ENCODE measurements at regions not wholly inside any gene's neighbourhood (a gene's known extent, or its start where the extent isn't known, plus 50 kb on each side); places are given as distances from the start of the nearest gene placed in this dataset.

GRCh38 chr7:26510231-26510957 is 218.7 kb downstream of the SNX10 start:
- no peak for TF ChIP-seq EZH2phosphoT487 (IDR thresholded peaks at IDR 0.05)
- no peak for TF ChIP-seq EZH2 (IDR thresholded peaks at IDR 0.05)
- no peak for TF ChIP-seq CTCF (IDR thresholded peaks at IDR 0.05)
- Mint-ChIP-seq H3K4me1 (peaks cover 22% of the 10 kb centered on the region), H3K27ac (no peak overlapping the region), H3K27me3 (ENCODE audit: insufficient read depth, low read depth) (peaks cover 2% of the 10 kb centered on the region), H3K36me3 (no peaks in the 10 kb centered on the region), H3K4me3 (no peak overlapping the region), H3K9me3 (peaks cover 5% of the 10 kb centered on the region)
- Histone ChIP-seq H3K27me3 (no peaks in the 10 kb centered on the region), H4K20me1 (ENCODE audit: low read depth) (no peaks in the 10 kb centered on the region), H3K9me3 (ENCODE audit: low read depth) (no peaks in the 10 kb centered on the region), H3K36me3 (no peaks in the 10 kb centered on the region), H3K4me2 (no peak overlapping the region), H3K79me2 (ENCODE audit: low read depth) (no peaks in the 10 kb centered on the region), H3K9ac (no peak overlapping the region), H3K27ac (no peak overlapping the region), H3F3A (ENCODE audit: low read depth) (no peaks in the 10 kb centered on the region), H3K4me1 (peaks cover 14% of the 10 kb centered on the region), H3K4me3 (no peak overlapping the region), H2AFZ (replicated peaks) (no peak overlapping the region)
- DNase-seq (ENCODE audit: low spot score), result no peak

GRCh38 chr7:26511866-26512265 is 220.2 kb downstream of the SNX10 start:
- H3K27ac ChIP-seq, result no peak overlapping the region
- H3K4me1 ChIP-seq, result peaks cover 14% of the 10 kb centered on the region
- H3K4me2 ChIP-seq, result no peak overlapping the region
- H3K4me3 Mint-ChIP-seq, result no peak overlapping the region
- H3K27me3 Mint-ChIP-seq (ENCODE audit: insufficient read depth, low read depth), result peaks cover 2% of the 10 kb centered on the region
- no peak for DNase-seq (ENCODE audit: low spot score)
- H4K20me1 ChIP-seq (ENCODE audit: low read depth), result no peaks in the 10 kb centered on the region
- H3F3A ChIP-seq (ENCODE audit: low read depth), result no peaks in the 10 kb centered on the region
- no peak overlapping the region for H2AFZ ChIP-seq (replicated peaks)
- no peaks in the 10 kb centered on the region for H3K36me3 Mint-ChIP-seq
- H3K27ac Mint-ChIP-seq, result no peak overlapping the region
- no peak overlapping the region for H3K9ac ChIP-seq
- H3K9me3 Mint-ChIP-seq, result peaks cover 7% of the 10 kb centered on the region
- TF ChIP-seq EZH2 (IDR thresholded peaks at IDR 0.05) (no peak), EZH2phosphoT487 (IDR thresholded peaks at IDR 0.05) (no peak), CTCF (IDR thresholded peaks at IDR 0.05) (no peak)
- H3K79me2 ChIP-seq (ENCODE audit: low read depth), result no peaks in the 10 kb centered on the region
- peaks cover 22% of the 10 kb centered on the region for H3K4me1 Mint-ChIP-seq
- H3K9me3 ChIP-seq (ENCODE audit: low read depth), result no peaks in the 10 kb centered on the region
- H3K36me3 ChIP-seq, result no peaks in the 10 kb centered on the region
- H3K27me3 ChIP-seq, result no peaks in the 10 kb centered on the region
- H3K4me3 ChIP-seq, result no peak overlapping the region

- H3F3A ChIP-seq (ENCODE audit: low read depth), result no peaks in the 10 kb centered on the region
Observed at GRCh38 chr7:26512737-26513136, 221.1 kb downstream of the SNX10 start.

More at GRCh38 chr7:26512737-26513136, 221.1 kb downstream of the SNX10 start:
- Histone ChIP-seq H4K20me1 (ENCODE audit: low read depth) (no peaks in the 10 kb centered on the region), H3K9me3 (ENCODE audit: low read depth) (no peaks in the 10 kb centered on the region), H3K79me2 (ENCODE audit: low read depth) (no peaks in the 10 kb centered on the region), H3K27ac (no peak overlapping the region), H3K36me3 (no peaks in the 10 kb centered on the region), H2AFZ (replicated peaks) (no peak overlapping the region), H3K4me2 (no peak overlapping the region), H3K4me3 (no peak overlapping the region), H3K27me3 (no peaks in the 10 kb centered on the region), H3K4me1 (peaks cover 14% of the 10 kb centered on the region), H3K9ac (no peak overlapping the region)
- Mint-ChIP-seq H3K27me3 (ENCODE audit: insufficient read depth, low read depth) (peaks cover 2% of the 10 kb centered on the region), H3K9me3 (peaks cover 7% of the 10 kb centered on the region), H3K27ac (no peak overlapping the region), H3K36me3 (no peaks in the 10 kb centered on the region), H3K4me1 (peaks cover 15% of the 10 kb centered on the region), H3K4me3 (no peak overlapping the region)
- TF ChIP-seq CTCF (IDR thresholded peaks at IDR 0.05), result no peak
- TF ChIP-seq EZH2phosphoT487 (IDR thresholded peaks at IDR 0.05), result no peak
- TF ChIP-seq EZH2 (IDR thresholded peaks at IDR 0.05), result no peak
- no peak for DNase-seq (ENCODE audit: low spot score)

Measured in neural progenitor cell (in vitro differentiated cells).